T1000 (cell line): ENCODE measurements at regions not wholly inside any gene's neighbourhood (a gene's known extent, or its start where the extent isn't known, plus 50 kb on each side); places are given as distances from the start of the nearest gene placed in this dataset.
A peak's percentile ranks its signal among the peaks of the same experiment; 100 is the strongest.

ENCODE experiments used
- DNase-seq: peaks from one replicate; lab custom pipeline; 2025; ENCODE audit warnings: mixed read lengths; lab: John Stamatoyannopoulos, UW

- DNase-seq = no peak
These were observed 101.9 kb downstream of the RFLNA start for GRCh38 chr12:124396544-124397398.

DNA sequence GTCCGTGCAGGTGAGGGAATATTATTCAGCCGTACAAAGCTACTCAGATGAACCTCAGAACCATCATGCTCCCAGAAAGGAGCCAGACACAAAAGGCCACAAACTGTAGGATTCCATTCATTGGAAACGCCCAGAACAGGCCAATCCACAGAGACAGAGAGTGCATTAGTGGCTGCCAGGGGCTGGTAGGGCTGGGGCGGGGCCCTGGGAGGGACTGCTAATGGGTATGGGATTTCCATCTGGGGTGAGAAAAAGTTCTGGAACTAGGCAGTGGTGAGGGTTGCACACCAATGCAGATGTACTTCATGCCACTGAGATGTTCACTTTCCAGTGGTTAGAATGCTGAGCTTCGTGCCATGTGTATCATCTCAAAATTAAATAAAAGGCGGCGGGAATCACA lies 101.1 kb downstream of the RFLNA start:
- DNase-seq = no peak

GRCh38 chr12:124395284-124395752 lies 100.4 kb downstream of the RFLNA start:
- no peak for DNase-seq

DNA sequence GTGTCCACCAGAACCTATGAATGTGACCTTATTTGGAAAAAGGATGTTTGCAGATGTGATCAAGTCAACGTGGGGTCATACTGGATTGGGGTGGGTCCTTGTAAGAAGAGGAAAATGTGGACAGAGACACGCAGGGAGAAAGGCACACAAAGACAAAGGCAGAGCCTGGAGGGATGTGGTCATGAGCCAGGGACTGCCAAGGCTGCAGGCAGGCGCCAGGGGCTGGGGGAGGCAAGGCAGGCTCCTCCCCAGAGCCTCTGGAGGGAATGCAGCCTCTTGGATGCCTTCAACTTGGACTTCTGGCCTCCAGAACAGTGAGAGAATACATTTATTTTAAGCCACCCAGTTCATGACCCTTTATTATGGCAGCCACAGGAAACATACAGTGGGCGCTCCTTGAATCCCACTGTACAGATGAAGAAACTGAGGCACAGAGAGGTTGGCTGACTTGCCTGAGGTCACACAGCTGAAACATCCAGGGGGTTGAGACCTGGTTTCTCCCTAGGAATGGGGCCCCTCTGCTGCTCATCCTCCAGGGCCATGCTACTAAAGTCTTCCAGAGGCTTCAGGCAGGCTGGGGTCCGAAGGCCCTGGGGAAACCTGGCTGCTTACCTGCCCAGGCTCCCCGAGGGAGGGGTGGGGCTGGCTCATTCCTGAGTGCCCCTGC lies 99.7 kb downstream of the RFLNA start:
- DNase-seq = no peak

DNA sequence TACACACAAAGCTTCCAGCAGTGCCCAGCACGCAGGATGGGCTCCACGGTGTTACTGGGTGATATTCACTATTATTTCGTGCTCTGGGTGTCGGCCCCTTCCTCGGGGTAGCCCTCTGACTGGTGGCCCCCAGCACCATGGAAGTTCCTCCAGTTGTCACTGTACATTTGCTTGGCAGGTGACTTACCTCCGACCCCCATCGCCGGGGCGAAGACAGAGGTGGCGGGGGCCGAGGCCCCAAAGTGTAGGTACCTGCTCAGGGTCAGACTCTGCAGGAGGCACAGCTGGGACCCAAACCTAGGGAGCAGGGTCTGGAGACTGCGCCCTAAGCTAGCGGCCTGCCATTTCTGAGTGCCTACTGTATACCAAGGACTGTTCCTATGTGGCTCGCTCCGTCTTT lies 98.9 kb downstream of the RFLNA start:
- DNase-seq = no peak

GRCh38 chr12:124393414-124393790 lies 98.5 kb downstream of the RFLNA start:
- no peak for DNase-seq

GRCh38 chr12:124392667-124393413 lies 97.9 kb downstream of the RFLNA start:
- DNase-seq = peak; percentile 48

DNA sequence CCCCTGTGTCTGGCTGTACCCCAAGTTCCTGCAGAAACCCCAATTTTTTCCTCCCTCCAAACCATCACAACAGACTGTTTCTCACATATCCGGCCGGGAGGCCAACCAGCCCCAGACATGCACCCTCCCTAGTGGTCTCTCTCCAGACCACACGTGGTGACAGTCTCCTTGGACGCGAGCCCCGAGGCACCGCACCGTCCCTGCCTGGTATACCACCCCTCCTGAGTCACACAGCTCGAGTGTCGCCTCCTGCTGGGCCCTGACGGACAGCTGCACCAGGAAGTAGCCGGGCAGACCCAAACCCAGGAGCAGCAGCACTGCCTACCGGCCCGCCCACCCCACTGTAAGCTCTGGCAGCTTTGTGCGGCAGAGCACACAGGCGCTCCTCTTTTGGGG lies 97.4 kb downstream of the RFLNA start:
- peak; percentile 64 for DNase-seq

DNA sequence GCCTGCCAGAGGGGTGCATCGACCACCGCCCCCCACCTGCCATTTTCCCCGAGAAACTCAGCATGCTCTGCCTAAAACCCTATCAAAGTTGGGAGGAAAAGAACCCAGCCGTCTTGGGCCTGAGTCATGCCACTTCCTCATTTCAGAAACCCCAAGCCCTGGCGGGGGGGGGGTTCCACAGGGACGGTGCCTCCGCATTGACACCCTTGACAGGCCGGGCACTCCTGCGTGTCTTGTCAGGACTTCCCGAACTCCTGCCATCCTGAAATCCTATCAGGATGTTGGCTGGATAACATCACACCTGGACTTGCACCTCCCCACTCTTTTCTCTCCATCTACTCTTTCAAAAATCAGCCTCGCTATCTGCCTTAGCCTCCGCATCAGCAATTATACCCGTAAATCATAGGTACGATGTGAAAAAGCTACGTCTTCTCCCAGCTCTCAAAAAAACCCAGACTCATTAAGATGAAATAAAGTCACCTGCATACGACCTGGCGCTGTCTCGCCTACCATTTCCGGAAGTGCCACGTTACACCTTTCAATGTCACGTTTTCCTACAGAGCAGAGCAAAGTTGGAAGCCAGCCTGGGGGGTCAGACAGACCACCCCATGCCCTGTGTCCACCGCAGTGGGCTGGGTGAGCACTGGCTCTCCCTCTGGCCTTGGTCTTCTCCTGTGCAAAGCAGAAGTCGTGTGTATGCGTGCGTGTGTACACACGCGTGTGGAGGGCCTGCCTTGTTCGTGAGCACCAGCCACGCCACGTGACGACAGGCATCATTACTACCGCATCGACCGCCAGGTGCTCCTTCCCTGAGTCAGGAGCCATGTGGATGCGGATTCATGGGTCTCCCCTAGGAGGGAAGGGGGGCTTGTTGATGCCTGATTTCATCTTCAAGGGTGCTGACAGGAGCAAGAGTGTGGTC lies 96.7 kb downstream of the RFLNA start:
- no peak for DNase-seq

DNA sequence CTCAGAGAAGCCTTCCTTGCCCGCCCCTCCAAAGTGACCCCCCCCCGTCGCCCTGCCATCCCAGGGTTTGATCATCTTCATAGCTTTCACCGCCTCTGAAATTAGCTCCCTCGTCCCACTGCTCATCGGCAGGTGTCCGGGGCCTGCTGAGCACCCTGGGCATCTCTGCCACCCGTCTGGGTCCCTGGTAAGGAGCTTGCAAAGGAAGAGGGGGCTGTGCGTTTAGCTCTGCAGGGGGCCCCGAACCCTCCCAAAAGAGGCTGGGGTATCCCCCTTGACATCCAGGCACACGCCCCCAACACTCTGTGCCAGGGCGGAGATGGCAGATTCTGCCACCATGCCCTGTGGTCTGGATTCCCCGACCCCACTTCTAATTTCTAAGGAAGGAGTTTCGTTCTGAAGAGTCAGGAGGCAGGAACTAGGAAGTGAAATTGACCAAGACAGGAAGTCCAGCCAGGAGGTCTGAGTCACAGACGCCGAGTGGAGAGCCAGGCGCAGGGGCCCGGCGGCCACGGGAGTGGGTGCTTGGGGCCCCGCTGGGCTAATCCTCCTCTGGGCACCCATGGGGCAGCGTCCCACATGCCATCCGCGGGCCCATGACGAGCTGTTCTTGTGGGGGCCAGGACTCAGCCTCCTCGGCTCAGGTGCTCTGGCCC lies 95.7 kb downstream of the RFLNA start:
- peak; percentile 27 for DNase-seq

DNA sequence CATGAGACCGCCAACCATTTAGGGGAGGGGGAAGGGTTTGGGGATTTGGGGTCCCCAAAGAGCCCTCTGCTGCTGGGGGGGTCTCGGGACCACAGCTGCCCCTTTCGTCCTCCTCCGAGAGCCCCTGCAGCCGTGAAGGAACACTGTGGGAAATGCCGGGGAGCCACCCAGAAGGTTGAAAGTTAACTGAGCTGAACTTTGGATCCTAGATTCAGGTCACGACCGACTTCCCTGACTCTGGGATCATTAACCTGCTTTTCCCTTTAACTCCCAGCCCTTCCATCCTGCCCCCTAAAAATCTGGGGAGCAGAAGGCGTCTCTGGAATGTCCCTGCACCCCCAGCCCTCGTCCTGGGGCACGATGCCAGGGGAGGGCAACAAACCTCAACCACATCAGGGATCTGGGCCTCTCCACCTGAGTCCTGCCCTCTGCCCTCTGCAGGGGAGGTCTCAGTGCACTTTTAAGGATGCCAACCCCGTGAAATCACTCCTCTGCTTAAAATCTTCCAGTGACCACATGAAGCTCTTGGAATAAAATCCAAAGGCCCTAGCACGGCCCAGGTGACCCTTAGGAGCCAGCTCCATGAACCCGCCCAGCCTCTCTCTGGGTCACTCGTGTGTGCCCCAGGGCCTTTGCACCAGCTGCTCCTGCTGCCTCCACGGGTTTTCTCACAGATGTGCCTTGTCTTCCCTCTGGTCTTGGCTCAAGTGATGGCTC lies 95.0 kb downstream of the RFLNA start:
- DNase-seq = no peak

- DNase-seq = peak; percentile 47
These were observed 94.3 kb downstream of the RFLNA start for GRCh38 chr12:124389138-124389724.

DNA sequence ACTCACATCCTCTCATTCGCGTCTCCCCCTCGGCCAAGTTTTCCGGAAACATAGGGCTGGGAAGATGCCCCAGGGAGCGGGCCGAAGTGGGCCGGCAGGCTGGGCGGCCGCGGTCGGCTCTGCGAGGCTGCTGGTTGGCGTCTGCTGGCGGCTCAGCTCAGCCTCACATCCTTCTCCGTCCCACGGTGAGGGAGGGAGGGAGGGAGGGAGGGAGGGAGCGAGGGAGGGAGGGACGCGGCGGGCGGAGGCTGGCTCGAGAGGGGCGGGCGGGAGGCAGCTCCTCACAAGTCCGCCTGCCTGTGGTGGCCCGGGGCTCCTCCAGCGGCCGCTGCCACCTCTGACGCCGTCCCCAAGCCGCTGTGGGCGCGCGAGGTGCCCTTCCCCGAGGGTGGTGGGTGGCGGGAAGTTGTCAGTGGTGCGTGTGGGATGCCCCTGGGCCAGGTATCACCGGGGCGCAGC lies 93.8 kb downstream of the RFLNA start:
- peak; percentile 48 for DNase-seq

DNA sequence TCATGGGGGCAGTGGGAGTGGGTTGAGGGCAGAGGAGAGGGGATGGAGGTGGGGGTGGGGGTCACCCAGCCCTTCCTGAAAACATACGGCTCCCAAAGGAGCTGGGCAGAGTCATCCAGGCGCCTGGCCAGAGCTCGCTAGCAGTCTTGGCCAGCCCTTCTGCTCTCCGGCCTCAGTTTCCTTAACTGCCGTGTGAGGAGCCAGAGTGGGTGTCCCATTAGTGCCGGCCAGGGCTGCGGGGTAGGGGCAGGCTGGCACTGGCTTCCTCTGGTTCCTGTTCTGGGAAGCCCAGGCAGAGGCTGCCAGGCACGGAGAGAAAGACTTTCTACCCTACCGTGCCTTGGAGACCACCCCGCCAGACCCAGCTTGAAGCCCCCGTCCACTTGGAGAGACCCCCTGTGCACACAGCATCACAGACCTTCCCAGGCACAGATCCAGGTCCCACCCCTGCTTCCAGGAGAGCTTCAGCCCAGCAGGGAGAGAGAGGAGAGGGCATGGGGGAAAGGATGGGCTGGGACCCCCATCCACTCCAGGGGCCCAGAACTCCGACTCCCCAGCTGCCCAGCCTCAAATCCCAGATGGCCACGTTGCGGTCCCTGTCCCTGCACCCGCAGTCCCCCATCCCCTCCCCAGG lies 93.3 kb downstream of the RFLNA start:
- DNase-seq = no peak

GRCh38 chr12:124387528-124387911 lies 92.6 kb downstream of the RFLNA start:
- DNase-seq = no peak

- DNase-seq = no peak
These were observed 92.0 kb downstream of the RFLNA start for GRCh38 chr12:124386661-124387527.

DNA sequence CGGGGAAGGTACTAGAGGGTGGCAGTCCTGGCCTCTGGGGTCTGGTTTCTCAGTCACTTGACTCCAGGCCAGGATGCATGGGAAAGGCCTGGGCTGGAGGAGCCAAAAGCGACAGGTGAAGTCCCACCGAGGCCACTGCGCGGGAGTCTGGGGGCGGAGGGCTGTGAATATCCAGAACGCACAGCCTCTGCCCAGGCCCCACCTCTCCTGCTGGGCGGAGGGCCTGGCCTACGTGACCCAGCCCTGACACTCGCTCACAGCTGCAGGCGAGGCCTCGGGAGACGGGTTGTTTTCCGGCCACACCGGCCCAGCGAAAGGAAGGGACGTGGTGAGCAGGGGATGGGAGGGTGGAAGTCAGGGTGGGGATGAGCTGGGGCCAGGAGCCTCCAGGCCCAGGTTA lies 91.2 kb downstream of the RFLNA start:
- no peak for DNase-seq

GRCh38 chr12:124385219-124385969 lies 90.5 kb downstream of the RFLNA start:
- peak; percentile 85 for DNase-seq
